DND-41 (cell line): ENCODE measurements at regions not wholly inside any gene's neighbourhood (a gene's known extent, or its start where the extent isn't known, plus 50 kb on each side); places are given as distances from the start of the nearest gene placed in this dataset.
A peak's percentile ranks its signal among the peaks of the same experiment; 100 is the strongest.

Experiments
- CTCF ChIP-seq: IDR thresholded peaks from 2 replicates; pipeline ENCODE4 v1.5.1; 2012; ENCODE audit warnings: borderline replicate concordance, low read length, moderate library complexity, mild to moderate bottlenecking; ENCODE audit not compliant: poor library complexity, severe bottlenecking; ENCODE audit errors: extremely low read depth
- EZH2 ChIP-seq: IDR thresholded peaks from 3 replicates; pipeline ENCODE4 v1.6.1; 2012; ENCODE audit warnings: borderline replicate concordance, low read depth, mild to moderate bottlenecking, moderate library complexity, low read length, inconsistent platforms; ENCODE audit not compliant: severe bottlenecking

- TF ChIP-seq CTCF = peak; percentile 55
- TF ChIP-seq EZH2 = no peak
These were observed 56.3 kb upstream of the KCNN2 start for GRCh38 chr5:114305402-114306207.
